ENCODE measurements at regions not wholly inside any gene's neighbourhood (a gene's known extent, or its start where the extent isn't known, plus 50 kb on each side); places are given as distances from the start of the nearest gene placed in this dataset.
"Not testable (repeated sequence)": the region's sequence is repeated elsewhere in the genome, so short reads cannot be mapped to it uniquely, and the experiment has no call there.

GRCh38 chr1:157429601-157430240, 122.6 kb downstream of the FCRL5 start:
- peaks cover 3% of the 10 kb centered on the region for H3K27me3 Mint-ChIP-seq (ENCODE audit: low read depth, unreplicated experiment)
- no peak overlapping the region for H3K9ac ChIP-seq (ENCODE audit: low read length)
- no peak overlapping the region for H3K27ac Mint-ChIP-seq (ENCODE audit: unreplicated experiment)
- TF ChIP-seq EZH2 (IDR thresholded peaks at IDR 0.05; ENCODE audit: insufficient read depth, low read length): no peak
- no peak for TF ChIP-seq CTCF (IDR thresholded peaks at IDR 0.05; ENCODE audit: insufficient read depth, low read depth, low read length)
- H3K9me3 Mint-ChIP-seq (ENCODE audit: unreplicated experiment): peaks cover 1% of the 10 kb centered on the region
- no peaks in the 10 kb centered on the region for H3K79me2 ChIP-seq (ENCODE audit: insufficient read depth, low read length)
- H3K27ac ChIP-seq (ENCODE audit: low read depth, low read length): no peak overlapping the region
- no peaks in the 10 kb centered on the region for H3K27me3 ChIP-seq (ENCODE audit: insufficient read depth, low read length)
- peaks cover 1% of the 10 kb centered on the region for H3K36me3 Mint-ChIP-seq (ENCODE audit: low read depth, unreplicated experiment)
- no peak overlapping the region for H2AFZ ChIP-seq (ENCODE audit: low read depth, low read length)
- no peaks in the 10 kb centered on the region for H4K20me1 ChIP-seq (ENCODE audit: insufficient read depth, low read length)
- no peaks in the 10 kb centered on the region for H3K9me3 ChIP-seq (ENCODE audit: insufficient read depth, low read depth, low read length)
- H3K4me1 ChIP-seq (ENCODE audit: insufficient read depth, low read length): no peaks in the 10 kb centered on the region
- no peaks in the 10 kb centered on the region for H3K36me3 ChIP-seq (ENCODE audit: insufficient read depth, low read length)
- no peak overlapping the region for H3K4me2 ChIP-seq (ENCODE audit: low read length)
- no peak for FAIRE-seq
- H3K4me3 ChIP-seq (ENCODE audit: insufficient read depth, low read depth, low read length): no peak overlapping the region
- no peak overlapping the region for H3K4me3 Mint-ChIP-seq (ENCODE audit: unreplicated experiment)
- DNase-seq (ENCODE audit: low read depth): no peak
- peaks cover 5% of the 10 kb centered on the region for H3K4me1 Mint-ChIP-seq (ENCODE audit: low read depth, unreplicated experiment)

- DNase-seq (ENCODE audit: low read depth); H3K27me3 ChIP-seq (ENCODE audit: insufficient read depth, low read length); H3K4me2 ChIP-seq (ENCODE audit: low read length); H3K4me1 Mint-ChIP-seq (ENCODE audit: low read depth, unreplicated experiment); H3K9me3 Mint-ChIP-seq (ENCODE audit: unreplicated experiment); H3K36me3 Mint-ChIP-seq (ENCODE audit: low read depth, unreplicated experiment); H3K4me3 ChIP-seq (ENCODE audit: insufficient read depth, low read depth, low read length); H3K27ac Mint-ChIP-seq (ENCODE audit: unreplicated experiment); H3K9me3 ChIP-seq (ENCODE audit: insufficient read depth, low read depth, low read length); H2AFZ ChIP-seq (ENCODE audit: low read depth, low read length); H3K9ac ChIP-seq (ENCODE audit: low read length); H3K79me2 ChIP-seq (ENCODE audit: insufficient read depth, low read length); H3K27me3 Mint-ChIP-seq (ENCODE audit: low read depth, unreplicated experiment); H3K4me3 Mint-ChIP-seq (ENCODE audit: unreplicated experiment); FAIRE-seq; H3K36me3 ChIP-seq (ENCODE audit: insufficient read depth, low read length); H4K20me1 ChIP-seq (ENCODE audit: insufficient read depth, low read length); H3K27ac ChIP-seq (ENCODE audit: low read depth, low read length); H3K4me1 ChIP-seq (ENCODE audit: insufficient read depth, low read length): not testable (repeated sequence)
Measured at GRCh38 chr1:157423764-157424163, 128.6 kb downstream of the FCRL5 start.

- Histone ChIP-seq H2AFZ (ENCODE audit: low read depth, low read length) (no peak overlapping the region), H3K27me3 (ENCODE audit: insufficient read depth, low read length) (no peaks in the 10 kb centered on the region), H3K4me1 (ENCODE audit: insufficient read depth, low read length) (no peaks in the 10 kb centered on the region), H3K4me3 (ENCODE audit: insufficient read depth, low read depth, low read length) (no peak overlapping the region), H4K20me1 (ENCODE audit: insufficient read depth, low read length) (no peaks in the 10 kb centered on the region), H3K27ac (ENCODE audit: low read depth, low read length) (no peak overlapping the region), H3K79me2 (ENCODE audit: insufficient read depth, low read length) (no peaks in the 10 kb centered on the region), H3K36me3 (ENCODE audit: insufficient read depth, low read length) (no peaks in the 10 kb centered on the region), H3K9ac (ENCODE audit: low read length) (no peak overlapping the region), H3K4me2 (ENCODE audit: low read length) (no peak overlapping the region), H3K9me3 (ENCODE audit: insufficient read depth, low read depth, low read length) (no peaks in the 10 kb centered on the region)
- TF ChIP-seq EZH2 (IDR thresholded peaks at IDR 0.05; ENCODE audit: insufficient read depth, low read length) (no peak), CTCF (IDR thresholded peaks at IDR 0.05; ENCODE audit: insufficient read depth, low read depth, low read length) (no peak)
- DNase-seq (ENCODE audit: low read depth) (no peak), FAIRE-seq (no peak)
- H3K27me3 Mint-ChIP-seq (ENCODE audit: low read depth, unreplicated experiment): peaks cover 25% of the 10 kb centered on the region
- no peaks in the 10 kb centered on the region for H3K4me1 Mint-ChIP-seq (ENCODE audit: low read depth, unreplicated experiment)
- H3K27ac Mint-ChIP-seq (ENCODE audit: unreplicated experiment): no peak overlapping the region
- H3K9me3 Mint-ChIP-seq (ENCODE audit: unreplicated experiment): peaks cover 4% of the 10 kb centered on the region
- no peak overlapping the region for H3K4me3 Mint-ChIP-seq (ENCODE audit: unreplicated experiment)
- no peaks in the 10 kb centered on the region for H3K36me3 Mint-ChIP-seq (ENCODE audit: low read depth, unreplicated experiment)
Measured at GRCh38 chr1:157419845-157420542, 132.3 kb downstream of the FCRL5 start.
